HG02885 (cell line): ENCODE measurements at regions not wholly inside any gene's neighbourhood (a gene's known extent, or its start where the extent isn't known, plus 50 kb on each side); places are given as distances from the start of the nearest gene placed in this dataset.
"Not testable (repeated sequence)": the region's sequence is repeated elsewhere in the genome, so short reads cannot be mapped to it uniquely, and the experiment has no call there.

Experiments
- ATAC-seq: cut with Tn5 transposase; IDR thresholded peaks from one replicate; pipeline ENCODE4 v1.9.1; 2021; ENCODE audit warnings: mild to moderate bottlenecking; ENCODE audit not compliant: unreplicated experiment, poor library complexity

GRCh38 chr13:61664801-61665705 lies 249.4 kb upstream of the PCDH20 start:
- no peak for ATAC-seq

- no peak for ATAC-seq
Measured at GRCh38 chr13:61654481-61654880, 238.8 kb upstream of the PCDH20 start.

GRCh38 chr13:61648547-61648946 lies 232.9 kb upstream of the PCDH20 start:
- ATAC-seq, result no peak

- ATAC-seq, result no peak
Measured at GRCh38 chr13:61612192-61612591, 196.5 kb upstream of the PCDH20 start.

- ATAC-seq, result no peak
Measured at GRCh38 chr13:61608138-61608537, 192.5 kb upstream of the PCDH20 start.

GRCh38 chr13:61600360-61601033 lies 184.8 kb upstream of the PCDH20 start:
- ATAC-seq, result no peak

GRCh38 chr13:61592489-61592888 lies 176.8 kb upstream of the PCDH20 start:
- ATAC-seq, result no peak

- no peak for ATAC-seq
Measured at GRCh38 chr13:61575973-61576372, 160.3 kb upstream of the PCDH20 start.

GRCh38 chr13:61563645-61564044 lies 148.0 kb upstream of the PCDH20 start:
- ATAC-seq, result no peak

GRCh38 chr13:61546911-61547310 lies 131.3 kb upstream of the PCDH20 start:
- no peak for ATAC-seq

- ATAC-seq, result no peak
Measured at GRCh38 chr13:61546413-61546812, 130.8 kb upstream of the PCDH20 start.

GRCh38 chr13:61536433-61536832 lies 120.8 kb upstream of the PCDH20 start:
- no peak for ATAC-seq

- no peak for ATAC-seq
Measured at GRCh38 chr13:61531383-61532065, 115.9 kb upstream of the PCDH20 start.

GRCh38 chr13:61519214-61519613 lies 103.6 kb upstream of the PCDH20 start:
- not testable (repeated sequence) for ATAC-seq

- no peak for ATAC-seq
Measured at GRCh38 chr13:61508936-61509335, 93.3 kb upstream of the PCDH20 start.

GRCh38 chr13:61500176-61500575 lies 84.5 kb upstream of the PCDH20 start:
- ATAC-seq, result no peak

- no peak for ATAC-seq
Measured at GRCh38 chr13:61495648-61496047, 80.0 kb upstream of the PCDH20 start.

- not testable (repeated sequence) for ATAC-seq
Measured at GRCh38 chr13:61493556-61493955, 77.9 kb upstream of the PCDH20 start.

- no peak for ATAC-seq
Measured at GRCh38 chr13:61486496-61486895, 70.8 kb upstream of the PCDH20 start.

- ATAC-seq, result no peak
Measured at GRCh38 chr13:61485128-61485765, 69.6 kb upstream of the PCDH20 start.

- no peak for ATAC-seq
Measured at GRCh38 chr13:61477619-61478018, 62.0 kb upstream of the PCDH20 start.
